ENCODE measurements at regions not wholly inside any gene's neighbourhood (a gene's known extent, or its start where the extent isn't known, plus 50 kb on each side); places are given as distances from the start of the nearest gene placed in this dataset.
"Not testable (repeated sequence)": the region's sequence is repeated elsewhere in the genome, so short reads cannot be mapped to it uniquely, and the experiment has no call there.

DNA sequence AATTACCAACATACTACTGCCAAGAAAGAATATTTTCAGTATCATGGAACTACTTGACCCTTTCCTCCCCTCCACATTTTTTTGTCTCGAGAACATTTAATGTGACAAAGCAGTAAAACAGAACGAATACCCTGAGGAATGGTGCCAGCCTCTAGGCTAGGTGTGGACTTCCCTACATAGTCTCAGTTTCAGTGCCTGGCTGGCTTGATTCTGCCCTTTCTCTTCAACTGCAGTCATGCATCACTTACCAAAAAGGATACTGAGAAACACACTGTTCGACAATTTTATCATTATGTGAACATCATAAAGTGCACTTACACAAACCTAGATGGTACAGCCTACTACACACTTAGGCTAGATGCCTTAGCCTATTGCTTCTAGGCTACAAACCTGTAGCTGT is 305.3 kb upstream of the HNRNPA3 start:
- H3K27me3 Mint-ChIP-seq, result peaks cover 23% of the 10 kb centered on the region
- DNase-seq, result no peak
- intact Hi-C loops (cut with micrococcal nuclease), result no loop called here
- peaks cover 3% of the 10 kb centered on the region for H3K4me1 Mint-ChIP-seq
- H3K27ac Mint-ChIP-seq, result no peak overlapping the region
- no peaks in the 10 kb centered on the region for H3K36me3 Mint-ChIP-seq (ENCODE audit: low read depth)
- no peak overlapping the region for H3K4me3 Mint-ChIP-seq
- H3K9me3 Mint-ChIP-seq, result peaks cover 5% of the 10 kb centered on the region

GRCh38 chr2:176910828-176911227 is 301.8 kb upstream of the HNRNPA3 start:
- Mint-ChIP-seq H3K27ac (no peak overlapping the region), H3K4me3 (no peak overlapping the region), H3K4me1 (peaks cover 3% of the 10 kb centered on the region), H3K27me3 (peaks cover 17% of the 10 kb centered on the region), H3K36me3 (ENCODE audit: low read depth) (no peaks in the 10 kb centered on the region), H3K9me3 (no peaks in the 10 kb centered on the region)
- no peak for DNase-seq
- intact Hi-C loops (cut with micrococcal nuclease), result no loop called here

- H3K4me1 Mint-ChIP-seq, result peaks cover 3% of the 10 kb centered on the region
- no peak overlapping the region for H3K27ac Mint-ChIP-seq
- intact Hi-C loops (cut with micrococcal nuclease), result no loop called here
- no peaks in the 10 kb centered on the region for H3K36me3 Mint-ChIP-seq (ENCODE audit: low read depth)
- H3K27me3 Mint-ChIP-seq, result peaks cover 7% of the 10 kb centered on the region
- no peak for DNase-seq
- no peak overlapping the region for H3K4me3 Mint-ChIP-seq
- H3K9me3 Mint-ChIP-seq, result no peaks in the 10 kb centered on the region
Measured at GRCh38 chr2:176913955-176914354, 298.6 kb upstream of the HNRNPA3 start.

DNA sequence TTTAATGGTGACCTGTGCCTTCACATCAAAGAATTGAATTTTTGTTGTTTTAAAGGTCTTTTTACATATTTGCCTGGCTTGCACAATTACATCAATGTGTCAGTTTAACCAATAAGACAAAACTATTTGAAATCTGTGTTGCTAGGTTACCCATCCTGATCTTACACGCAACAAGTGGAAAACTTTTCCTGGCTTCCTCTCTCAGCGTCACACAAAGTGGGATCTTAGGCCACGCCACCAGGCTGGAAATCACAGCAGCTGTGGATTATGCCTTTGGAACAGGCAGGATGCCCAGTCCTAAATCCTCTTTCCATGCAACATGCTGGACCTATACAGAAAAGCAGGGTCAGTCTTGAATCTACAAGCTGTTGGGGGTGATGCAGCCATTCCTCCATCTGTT is 298.2 kb upstream of the HNRNPA3 start:
- Mint-ChIP-seq H3K4me1 (peaks cover 3% of the 10 kb centered on the region), H3K4me3 (no peak overlapping the region), H3K27me3 (peaks cover 9% of the 10 kb centered on the region), H3K9me3 (no peaks in the 10 kb centered on the region), H3K27ac (no peak overlapping the region), H3K36me3 (ENCODE audit: low read depth) (no peaks in the 10 kb centered on the region)
- intact Hi-C loops (cut with micrococcal nuclease), result no loop called here
- DNase-seq, result no peak

GRCh38 chr2:176922545-176922944 is 290.0 kb upstream of the HNRNPA3 start:
- not testable (repeated sequence) for H3K4me3 Mint-ChIP-seq, H3K4me1 Mint-ChIP-seq

DNA sequence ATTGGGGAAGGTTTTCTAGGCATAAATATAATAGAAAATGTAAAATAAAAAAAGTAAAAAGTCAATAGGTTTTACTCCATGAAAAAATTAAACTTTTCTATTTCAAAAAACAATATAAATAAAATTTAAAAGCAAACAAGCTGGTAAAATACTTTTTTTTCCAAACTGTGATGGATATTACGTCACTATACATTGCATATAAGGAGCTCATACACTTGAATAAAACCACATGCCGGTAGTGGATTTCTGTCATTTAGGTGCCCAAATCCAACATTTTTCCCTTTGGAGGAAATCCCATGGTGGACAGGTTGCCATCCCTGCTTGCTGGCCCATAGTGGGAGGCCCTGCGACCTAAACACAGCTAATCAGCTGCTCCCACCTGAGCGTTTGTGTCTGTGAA is 289.4 kb upstream of the HNRNPA3 start:
- H3K4me1 Mint-ChIP-seq, result no peaks in the 10 kb centered on the region
- no peak overlapping the region for H3K4me3 Mint-ChIP-seq
- no peaks in the 10 kb centered on the region for H3K36me3 Mint-ChIP-seq (ENCODE audit: low read depth)
- intact Hi-C loops (cut with micrococcal nuclease), result no loop called here
- no peak for DNase-seq
- no peaks in the 10 kb centered on the region for H3K9me3 Mint-ChIP-seq
- H3K27ac Mint-ChIP-seq, result no peak overlapping the region
- H3K27me3 Mint-ChIP-seq, result peaks cover 20% of the 10 kb centered on the region

More at GRCh38 chr2:176922545-176922944, 290.0 kb upstream of the HNRNPA3 start:
- H3K9me3 Mint-ChIP-seq; H3K27ac Mint-ChIP-seq; DNase-seq; intact Hi-C loops (cut with micrococcal nuclease); H3K36me3 Mint-ChIP-seq (ENCODE audit: low read depth): not testable (repeated sequence)
- peaks cover 20% of the 10 kb centered on the region for H3K27me3 Mint-ChIP-seq

DNA sequence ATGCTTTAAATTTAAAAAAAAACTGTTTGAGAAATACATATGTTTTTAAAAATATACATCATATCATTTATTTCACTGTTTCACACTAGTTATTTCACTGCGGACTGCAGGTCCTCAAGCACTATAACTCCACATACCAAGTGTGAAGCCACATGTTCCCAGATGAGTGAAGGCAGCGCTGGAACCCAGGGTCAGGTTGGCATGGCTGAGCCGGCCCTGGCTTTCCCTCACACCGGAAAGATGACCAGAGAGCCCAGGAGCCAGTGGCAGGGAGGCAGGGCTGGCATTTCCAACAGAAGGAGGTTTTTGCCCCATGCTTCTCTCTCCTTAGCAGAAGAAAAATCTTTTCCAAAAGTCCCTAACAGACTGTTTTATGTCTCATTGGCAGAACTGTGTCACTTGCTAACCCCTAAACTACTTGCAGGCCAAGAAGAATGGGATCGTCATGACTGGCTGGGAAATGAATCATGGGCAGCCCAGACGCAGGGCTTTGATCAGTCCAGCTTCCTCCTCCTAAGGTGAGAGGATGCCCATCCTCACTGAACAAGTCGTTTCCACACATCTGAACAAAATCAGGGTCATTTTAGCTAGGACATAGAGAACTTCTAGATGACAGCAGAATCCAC is 287.6 kb upstream of the HNRNPA3 start:
- intact Hi-C loops (cut with micrococcal nuclease), result no loop called here
- H3K27ac Mint-ChIP-seq, result no peak overlapping the region

DNA sequence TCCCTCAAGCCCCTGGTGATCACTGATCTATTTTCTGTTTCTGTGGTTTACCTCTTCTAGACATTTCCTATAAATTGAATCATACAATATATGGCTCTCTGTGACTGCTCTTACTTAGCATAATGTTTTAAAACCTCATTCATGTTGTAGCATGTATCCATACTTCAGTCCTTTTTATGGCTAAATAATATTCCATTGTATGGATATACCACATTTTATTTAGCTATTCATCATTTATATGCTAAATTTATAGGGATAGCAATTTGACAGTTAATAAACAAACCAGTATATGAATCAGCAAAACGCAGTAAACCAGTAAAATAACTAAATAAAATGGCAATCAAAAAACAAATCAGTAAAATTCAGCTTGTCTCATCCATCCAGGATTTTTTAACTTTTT is 286.1 kb upstream of the HNRNPA3 start:
- no peaks in the 10 kb centered on the region for H3K36me3 Mint-ChIP-seq (ENCODE audit: low read depth)
- no peak for DNase-seq
- H3K4me1 Mint-ChIP-seq, result peaks cover 4% of the 10 kb centered on the region
- peaks cover 3% of the 10 kb centered on the region for H3K27me3 Mint-ChIP-seq
- no peak overlapping the region for H3K27ac Mint-ChIP-seq
- peaks cover 6% of the 10 kb centered on the region for H3K9me3 Mint-ChIP-seq
- intact Hi-C loops (cut with micrococcal nuclease), result no loop called here
- H3K4me3 Mint-ChIP-seq, result no peak overlapping the region

More for the DNA sequence above, 287.6 kb upstream of the HNRNPA3 start:
- DNase-seq, result no peak
- Mint-ChIP-seq H3K9me3 (peaks cover 6% of the 10 kb centered on the region), H3K4me1 (no peaks in the 10 kb centered on the region), H3K36me3 (ENCODE audit: low read depth) (no peaks in the 10 kb centered on the region), H3K27me3 (peaks cover 16% of the 10 kb centered on the region), H3K4me3 (no peak overlapping the region)

- H3K4me1 Mint-ChIP-seq, result peaks cover 11% of the 10 kb centered on the region
- H3K9me3 Mint-ChIP-seq; DNase-seq; H3K27me3 Mint-ChIP-seq; H3K27ac Mint-ChIP-seq; H3K36me3 Mint-ChIP-seq (ENCODE audit: low read depth); H3K4me3 Mint-ChIP-seq; intact Hi-C loops (cut with micrococcal nuclease): not testable (repeated sequence)
Measured at GRCh38 chr2:176929387-176929786, 283.2 kb upstream of the HNRNPA3 start.

- Mint-ChIP-seq H3K27me3 (no peaks in the 10 kb centered on the region), H3K36me3 (ENCODE audit: low read depth) (no peaks in the 10 kb centered on the region), H3K9me3 (peaks cover 11% of the 10 kb centered on the region), H3K27ac (peak overlapping the region; percentile 85), H3K4me3 (peak overlapping the region; percentile 37), H3K4me1 (peaks cover 15% of the 10 kb centered on the region)
- intact Hi-C loops (cut with micrococcal nuclease), result loop anchor here (1.0 to 5.0 kb wide), 4 partner anchors 65 to 280 kb away; partner anchors contain the start of gene HNRNPA3
- peak; percentile 80 for DNase-seq
Measured at GRCh38 chr2:176931588-176932563, 280.7 kb upstream of the HNRNPA3 start.

- Mint-ChIP-seq H3K27me3 (peaks cover 8% of the 10 kb centered on the region), H3K9me3 (peaks cover 17% of the 10 kb centered on the region), H3K4me1 (peaks cover 21% of the 10 kb centered on the region), H3K4me3 (no peak overlapping the region), H3K36me3 (ENCODE audit: low read depth) (no peaks in the 10 kb centered on the region), H3K27ac (no peak overlapping the region)
- DNase-seq, result no peak
- intact Hi-C loops (cut with micrococcal nuclease), result loop anchor here (5.0 kb wide), 2 partner anchors 213 to 278 kb away; partner anchors contain the start of gene HNRNPA3
Measured at GRCh38 chr2:176934131-176934530, 278.5 kb upstream of the HNRNPA3 start.

DNA sequence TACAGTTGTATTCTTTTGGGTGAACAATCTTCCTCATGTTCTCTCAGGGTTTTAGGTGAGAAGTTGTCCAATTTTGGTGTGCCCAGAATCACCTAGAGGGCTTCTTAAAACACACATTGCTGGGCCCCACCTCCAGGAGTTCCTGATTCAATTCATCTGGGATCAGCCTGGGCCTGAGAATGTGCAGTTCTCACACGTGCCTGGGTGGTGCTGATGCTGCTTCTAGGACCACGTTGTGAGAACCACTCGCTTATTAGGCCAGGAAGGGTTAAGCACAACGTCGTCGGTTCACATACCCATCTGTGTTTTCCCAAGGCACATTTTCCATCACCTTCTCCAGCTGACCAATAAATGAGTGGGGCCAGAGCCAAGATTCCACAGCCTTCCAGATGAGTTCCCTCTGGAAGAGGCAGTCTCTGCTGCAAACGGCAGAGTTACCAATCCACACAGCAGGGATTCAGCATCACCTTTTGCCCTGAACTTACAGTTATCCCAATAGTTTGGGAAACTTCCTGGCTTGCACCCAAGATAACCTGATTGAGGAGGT is 277.7 kb upstream of the HNRNPA3 start:
- intact Hi-C loops (cut with micrococcal nuclease), result loop anchor here (5.0 kb wide), 2 partner anchors 212 to 277 kb away; partner anchors contain the start of gene HNRNPA3
- H3K36me3 Mint-ChIP-seq (ENCODE audit: low read depth), result no peaks in the 10 kb centered on the region
- H3K27ac Mint-ChIP-seq, result no peak overlapping the region
- H3K4me3 Mint-ChIP-seq, result no peak overlapping the region
- H3K27me3 Mint-ChIP-seq, result peaks cover 10% of the 10 kb centered on the region
- H3K4me1 Mint-ChIP-seq, result peaks cover 21% of the 10 kb centered on the region
- no peak for DNase-seq
- peaks cover 10% of the 10 kb centered on the region for H3K9me3 Mint-ChIP-seq

DNA sequence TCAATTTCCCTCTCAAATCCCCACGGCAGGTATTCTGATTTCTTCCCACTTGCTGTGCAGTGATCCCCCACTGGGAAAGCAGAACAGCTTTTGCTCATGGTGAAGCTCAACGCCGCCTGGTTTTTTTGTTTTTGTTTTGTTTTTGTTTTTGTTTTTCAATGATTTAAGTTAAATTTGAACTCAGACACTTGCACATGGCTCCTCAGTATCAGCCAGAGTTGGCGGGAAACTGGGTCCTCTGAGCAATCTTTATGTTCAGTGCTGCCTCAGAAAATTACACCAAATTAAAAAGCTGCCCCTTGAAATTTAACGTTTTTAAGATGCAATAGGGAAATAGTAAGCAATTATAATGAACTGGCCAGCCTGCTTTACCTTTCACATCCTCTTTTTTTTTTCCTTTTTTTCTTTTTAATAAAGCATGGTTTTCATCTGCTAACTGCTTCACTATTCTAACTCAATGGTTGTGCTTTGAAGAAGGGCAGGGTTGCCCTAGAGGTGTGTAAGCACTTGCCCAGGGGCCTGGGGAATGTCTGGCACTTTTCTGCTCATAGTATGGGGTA is 277.0 kb upstream of the HNRNPA3 start:
- peaks cover 14% of the 10 kb centered on the region for H3K27me3 Mint-ChIP-seq
- H3K36me3 Mint-ChIP-seq (ENCODE audit: low read depth), result no peaks in the 10 kb centered on the region
- H3K4me1 Mint-ChIP-seq, result peaks cover 21% of the 10 kb centered on the region
- no peak for DNase-seq
- intact Hi-C loops (cut with micrococcal nuclease), result no loop called here
- H3K4me3 Mint-ChIP-seq, result no peak overlapping the region
- H3K27ac Mint-ChIP-seq, result no peak overlapping the region
- peaks cover 10% of the 10 kb centered on the region for H3K9me3 Mint-ChIP-seq

GRCh38 chr2:176936410-176936809 is 276.2 kb upstream of the HNRNPA3 start:
- intact Hi-C loops (cut with micrococcal nuclease), result no loop called here
- H3K4me1 Mint-ChIP-seq, result peaks cover 21% of the 10 kb centered on the region

More at GRCh38 chr2:176936410-176936809, 276.2 kb upstream of the HNRNPA3 start:
- Mint-ChIP-seq H3K27ac (no peak overlapping the region), H3K4me3 (no peak overlapping the region), H3K27me3 (peaks cover 15% of the 10 kb centered on the region), H3K9me3 (peaks cover 10% of the 10 kb centered on the region), H3K36me3 (ENCODE audit: low read depth) (no peaks in the 10 kb centered on the region)
- DNase-seq, result no peak

Measured in activated CD4-positive, alpha-beta T cell treated with anti-CD3 and anti-CD28 coated beads, Interleukin-2, amount 10 ng/mL, durations not matched to agents 24 days and 14 days (primary cell).